GM21447 (cell line): ENCODE measurements at regions not wholly inside any gene's neighbourhood (a gene's known extent, or its start where the extent isn't known, plus 50 kb on each side); places are given as distances from the start of the nearest gene placed in this dataset.

Experiments
- ATAC-seq: cut with Tn5 transposase; IDR thresholded peaks from one replicate; pipeline ENCODE4 v1.9.1; 2021; ENCODE audit not compliant: unreplicated experiment

DNA sequence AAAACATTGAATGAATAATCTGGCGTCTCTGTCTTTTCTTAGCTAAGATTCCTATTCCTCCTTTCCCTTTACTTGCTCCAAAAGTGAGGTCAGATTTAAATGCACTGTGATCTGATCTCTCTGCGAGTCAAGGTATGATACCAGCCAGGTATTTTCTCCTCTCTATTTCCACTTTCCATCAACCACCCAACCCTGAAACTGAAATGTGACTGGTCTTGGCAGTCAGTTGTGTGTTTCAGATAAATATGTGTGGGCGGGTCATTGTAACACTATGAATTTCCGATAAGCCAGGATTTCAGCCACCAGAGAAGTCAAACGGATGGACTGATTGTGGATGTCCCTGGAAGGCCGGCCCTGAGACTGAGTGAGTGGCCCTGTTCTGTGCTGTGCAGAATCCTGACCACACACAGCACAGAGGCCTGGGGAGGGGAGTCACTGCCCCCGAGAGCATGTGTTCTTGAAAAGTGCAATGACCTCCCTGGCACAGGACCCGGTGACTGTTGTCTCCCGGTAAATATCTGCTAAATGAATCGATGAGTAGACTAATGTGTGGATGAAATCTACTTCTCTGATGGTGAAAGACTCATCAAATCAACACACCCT is 612.5 kb upstream of the TMEM132C start:
- no peak for ATAC-seq

DNA sequence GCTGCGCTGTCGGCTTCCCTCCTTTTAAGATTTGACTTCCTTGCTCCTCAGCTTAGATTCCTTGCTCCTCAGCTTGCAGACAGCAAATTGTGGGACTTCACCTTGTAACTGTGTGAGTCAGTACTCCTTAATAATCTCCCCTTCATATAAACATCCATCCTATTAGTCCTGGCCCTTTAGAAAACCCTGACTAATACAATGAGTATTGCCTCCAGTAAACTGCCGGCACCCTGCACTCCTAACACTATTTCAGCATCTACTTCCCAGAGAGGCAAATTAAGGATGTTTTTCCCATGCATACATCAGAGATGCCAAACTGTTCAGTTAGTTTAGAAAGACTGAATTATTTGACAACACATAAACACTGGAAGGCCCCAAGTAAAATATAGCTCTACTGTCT is 611.3 kb upstream of the TMEM132C start:
- ATAC-seq, result no peak

DNA sequence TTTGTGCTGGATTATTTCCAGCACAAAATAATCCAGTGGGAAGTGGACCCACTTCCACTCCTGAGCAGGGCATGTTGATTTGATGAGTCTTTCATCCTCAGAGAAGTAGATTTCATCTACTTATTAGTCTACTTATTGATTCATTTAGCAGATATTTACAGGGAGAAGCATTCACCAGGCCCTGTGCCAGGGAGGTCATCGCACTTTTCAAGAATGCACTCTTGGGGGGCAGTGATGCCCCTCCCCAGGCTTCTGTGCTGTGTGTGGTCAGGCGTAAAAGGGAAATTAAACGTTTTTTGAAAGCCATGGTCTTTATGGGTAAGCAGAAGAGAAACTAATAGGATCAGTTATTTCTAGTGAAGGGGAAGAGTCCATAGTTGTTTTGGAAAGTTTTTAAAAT is 610.7 kb upstream of the TMEM132C start:
- no peak for ATAC-seq

DNA sequence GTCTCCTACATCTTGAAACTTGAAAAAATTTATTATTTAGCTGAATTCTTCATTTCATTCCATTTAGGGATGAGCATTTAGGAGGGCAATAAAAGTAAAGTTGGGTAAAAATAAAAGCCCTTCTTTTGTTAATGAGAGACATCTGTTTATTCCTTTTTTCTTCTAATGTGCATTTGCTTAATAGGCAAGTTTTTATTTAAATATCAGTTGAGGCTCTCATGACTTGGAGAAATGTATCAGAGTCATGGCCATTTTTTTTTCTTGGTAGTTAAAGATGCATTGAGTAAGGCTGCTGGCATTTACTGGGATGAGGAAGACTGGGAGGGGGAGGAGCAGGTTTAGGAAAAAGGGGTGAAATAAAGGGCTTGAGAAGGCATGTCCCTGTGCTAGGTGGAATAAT is 609.9 kb upstream of the TMEM132C start:
- no peak for ATAC-seq

DNA sequence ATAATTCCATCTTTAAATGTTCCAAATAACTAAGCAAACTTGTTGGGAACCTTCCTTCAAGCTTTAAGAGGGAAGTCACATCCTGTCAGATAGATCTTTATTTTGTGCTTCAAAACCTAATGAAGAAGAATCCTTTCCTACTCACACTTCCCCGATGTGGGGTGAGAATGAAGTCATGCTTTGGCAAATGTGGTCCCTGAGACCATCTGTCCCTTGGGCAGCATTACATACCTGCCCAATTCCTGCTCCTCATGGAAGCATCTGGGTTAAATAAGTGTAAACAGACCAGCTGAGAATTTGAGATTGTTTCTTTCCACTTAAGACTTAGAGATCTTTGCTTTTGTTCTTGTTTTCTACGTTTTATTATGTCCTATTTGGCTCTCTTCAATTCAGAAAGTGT is 606.0 kb upstream of the TMEM132C start:
- ATAC-seq, result no peak

DNA sequence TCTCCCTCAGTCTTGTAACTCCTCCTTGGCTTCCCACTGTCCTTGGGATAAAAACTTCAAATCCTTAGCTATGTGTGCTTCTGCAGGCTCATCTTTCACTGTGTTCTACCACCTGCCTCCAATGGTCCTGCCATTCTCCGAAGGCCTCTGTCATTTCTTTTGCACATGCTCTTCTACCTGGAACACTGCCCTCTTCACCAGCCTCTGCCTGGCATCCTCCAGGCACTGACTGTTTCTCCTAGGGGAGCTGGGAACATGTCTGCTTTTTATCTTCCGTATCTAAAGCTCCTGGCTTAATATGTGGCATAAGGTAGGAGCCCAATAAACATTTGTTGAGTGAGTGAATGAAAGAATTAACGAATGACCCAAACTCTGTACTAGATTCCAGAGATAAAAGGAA is 603.3 kb upstream of the TMEM132C start:
- ATAC-seq, result no peak

DNA sequence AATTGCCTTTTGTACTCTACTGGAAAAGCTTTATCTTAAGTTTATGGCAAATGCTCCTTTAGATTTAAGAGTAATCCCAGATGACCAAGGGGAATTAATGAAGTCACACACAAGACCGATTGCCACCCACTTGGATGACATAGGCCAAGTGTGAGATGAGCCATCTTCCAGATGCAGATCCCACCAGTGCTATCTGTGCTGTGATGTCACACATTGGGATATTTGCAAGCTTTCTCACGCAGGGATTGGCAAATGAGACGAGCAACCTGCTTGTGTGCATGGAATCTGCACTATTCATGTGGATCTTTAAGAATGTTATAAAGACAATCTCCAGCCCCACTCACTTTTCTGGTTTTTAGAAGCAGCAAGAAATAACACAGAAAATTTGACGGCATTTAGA is 602.1 kb upstream of the TMEM132C start:
- ATAC-seq, result no peak

DNA sequence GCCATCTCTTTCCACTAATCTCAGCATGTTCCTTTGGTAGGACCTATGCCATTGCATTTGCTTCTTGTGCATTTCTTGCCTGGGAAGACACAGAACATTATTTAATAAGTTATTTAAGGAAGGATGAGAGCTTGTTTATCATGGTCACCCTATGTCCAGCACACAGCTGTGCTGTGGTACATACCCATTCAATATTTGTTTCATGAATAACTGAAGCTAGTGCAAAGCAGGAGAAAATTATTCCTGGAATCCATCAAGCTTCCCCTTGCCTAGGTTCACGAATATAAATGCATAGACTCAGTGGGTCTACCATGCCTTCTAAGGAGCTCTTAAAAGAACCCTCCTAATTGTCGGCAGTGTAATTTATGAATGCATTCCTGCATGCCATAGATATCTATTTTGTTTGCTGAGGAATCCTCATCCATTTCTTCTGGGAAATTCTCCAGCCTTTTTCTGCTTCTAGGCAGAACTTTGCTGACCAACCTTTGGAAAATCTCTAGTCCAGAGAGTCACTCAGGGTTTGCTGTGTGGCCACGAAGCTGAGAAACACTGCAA is 599.8 kb upstream of the TMEM132C start:
- ATAC-seq, result no peak

DNA sequence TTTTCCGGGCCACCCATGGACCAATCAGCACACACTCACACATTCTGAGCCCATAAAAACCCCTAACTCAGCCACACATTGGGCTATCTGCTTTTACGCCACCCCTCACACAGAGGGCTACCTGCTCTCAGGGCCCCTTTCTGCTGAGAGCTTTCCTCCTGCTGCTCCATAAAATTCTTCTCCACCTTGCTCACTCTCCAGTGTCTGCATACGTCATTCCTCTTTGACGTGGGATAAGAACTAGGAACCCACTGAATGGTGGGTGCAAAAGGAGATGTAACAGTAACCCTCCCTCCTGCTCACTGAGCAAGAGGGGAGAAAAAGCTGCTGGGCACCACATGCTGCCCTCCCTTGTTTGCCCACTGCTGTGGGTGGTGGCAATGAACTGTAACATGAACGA is 596.7 kb upstream of the TMEM132C start:
- no peak for ATAC-seq

DNA sequence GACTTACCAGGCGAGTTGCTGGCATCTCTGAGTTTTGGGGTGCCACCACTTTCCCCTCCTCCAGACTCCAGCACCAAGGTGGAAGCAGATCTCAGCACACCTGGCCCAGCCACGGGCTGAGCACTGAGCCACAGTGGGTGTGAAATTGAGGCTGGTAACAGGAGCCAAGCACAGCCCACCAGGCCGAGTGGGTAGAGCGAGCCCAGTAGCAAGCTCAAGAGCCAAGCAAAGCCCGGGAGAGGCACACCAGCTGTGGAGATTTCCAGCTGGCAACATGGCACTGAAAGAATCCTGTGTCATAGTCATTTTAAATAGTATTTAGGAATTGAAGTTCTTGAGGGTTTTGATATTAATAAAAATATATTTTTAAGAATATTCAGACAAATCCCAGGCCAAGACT is 596.2 kb upstream of the TMEM132C start:
- no peak for ATAC-seq

DNA sequence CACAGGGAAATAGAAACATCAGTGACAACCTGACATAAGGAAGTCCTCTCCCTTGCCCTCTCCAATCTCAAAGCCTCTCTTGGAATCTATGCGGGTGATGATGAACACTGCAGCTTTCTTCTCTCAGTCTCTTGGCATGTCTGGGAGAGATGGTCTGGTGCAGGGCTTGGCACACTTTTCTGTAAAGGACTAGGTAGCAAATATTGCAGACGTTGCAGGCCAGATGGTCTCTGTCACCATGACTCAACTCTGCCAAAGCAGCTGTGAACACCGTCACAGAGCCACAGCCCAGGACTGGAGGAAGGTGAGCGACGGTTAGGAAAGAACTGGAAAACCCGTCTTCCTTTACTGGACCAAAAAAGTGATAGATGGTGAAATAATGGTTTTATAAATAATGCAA is 591.0 kb upstream of the TMEM132C start:
- no peak for ATAC-seq

DNA sequence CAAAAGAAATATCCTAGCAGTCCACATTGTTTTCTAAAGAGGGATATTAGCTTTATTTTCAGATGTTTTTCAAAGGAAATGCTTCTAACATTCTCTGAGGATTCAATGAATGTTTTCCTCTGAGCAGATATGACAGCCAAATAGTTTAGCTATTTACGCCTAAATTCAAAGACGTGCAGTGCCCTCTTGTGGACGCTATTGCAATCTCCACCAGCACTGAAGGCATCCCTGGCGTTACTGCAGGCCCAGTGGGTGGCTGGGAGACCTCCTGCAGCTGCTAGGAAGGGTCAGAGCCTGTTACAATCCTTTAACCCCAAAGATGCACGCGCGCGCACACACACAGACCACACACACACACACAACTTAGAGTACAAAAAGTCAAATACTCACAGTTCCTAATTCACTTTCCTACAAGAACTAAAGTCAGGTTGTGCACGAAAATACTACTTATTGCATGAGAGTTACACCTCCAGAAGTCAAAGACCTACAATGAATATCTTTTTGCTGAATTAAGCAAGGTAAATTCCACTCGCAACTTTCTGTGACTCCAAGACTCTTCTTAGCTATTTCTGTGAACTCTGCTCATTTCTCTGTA is 589.3 kb upstream of the TMEM132C start:
- no peak for ATAC-seq

DNA sequence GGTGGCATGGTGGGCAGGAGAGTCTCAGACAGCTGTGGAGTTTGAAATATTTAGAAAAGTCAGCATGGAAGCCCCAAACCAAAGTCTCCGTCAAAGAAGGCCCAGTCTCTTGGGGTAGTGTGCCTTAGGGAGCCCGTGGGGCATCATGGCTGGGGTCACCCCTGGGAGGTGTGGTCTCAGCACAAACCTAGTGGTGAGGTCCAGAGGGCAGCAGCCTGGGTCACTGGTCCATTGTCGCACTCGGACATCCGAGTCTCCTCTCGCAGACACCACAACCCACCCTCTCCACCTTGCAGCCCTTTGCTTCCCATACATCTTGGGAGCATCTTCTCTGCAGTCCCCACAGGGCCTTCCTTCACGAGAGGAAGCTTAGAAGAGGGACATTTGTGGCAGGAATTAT is 588.0 kb upstream of the TMEM132C start:
- no peak for ATAC-seq

DNA sequence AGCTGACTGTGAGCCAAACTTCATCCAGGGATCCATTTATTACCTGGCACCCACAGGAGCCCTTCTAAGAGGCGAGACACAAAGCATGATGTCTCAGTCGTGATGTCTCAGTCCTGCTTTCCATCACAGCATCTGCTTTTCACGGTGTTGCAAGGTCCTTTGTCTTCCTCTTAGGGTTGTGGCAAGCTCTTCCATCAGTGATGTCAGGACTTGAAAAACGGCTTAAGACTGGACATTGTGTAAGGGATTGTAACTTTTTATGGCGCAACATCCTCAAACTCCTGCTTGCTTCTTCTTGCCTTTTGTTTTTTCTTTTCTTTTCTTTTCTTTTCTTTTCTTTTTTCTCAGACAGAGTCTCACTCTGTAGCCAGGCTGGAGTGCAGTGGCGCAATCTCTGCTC is 586.5 kb upstream of the TMEM132C start:
- ATAC-seq, result no peak

DNA sequence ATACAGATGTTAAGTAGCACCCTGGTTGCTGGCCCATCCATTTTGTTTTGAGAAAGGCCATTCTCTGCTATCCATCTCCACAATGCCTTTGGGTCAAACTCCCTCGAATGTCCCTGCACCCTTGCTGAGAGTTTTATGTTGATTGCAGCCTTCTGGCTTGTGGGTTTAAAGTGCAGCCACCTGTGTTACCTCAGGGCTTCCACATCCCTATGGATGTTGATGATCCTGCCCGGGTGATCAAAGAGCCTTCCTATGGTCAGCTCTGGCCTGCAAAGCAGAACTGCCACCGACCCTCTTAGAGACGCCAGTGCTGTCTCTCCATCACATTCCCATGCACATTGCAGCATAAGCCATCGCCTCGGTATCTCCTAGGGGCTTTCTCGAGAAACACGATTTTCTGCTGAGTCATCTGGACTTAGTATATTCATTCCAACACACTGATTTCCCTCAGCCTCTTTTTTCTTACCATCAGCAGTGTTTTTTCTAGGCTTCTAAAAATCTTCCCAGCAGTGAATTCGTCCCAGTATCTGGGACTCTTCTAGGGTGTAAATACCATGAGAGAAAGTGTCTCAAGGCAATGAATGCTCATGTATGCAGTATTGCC is 585.7 kb upstream of the TMEM132C start:
- no peak for ATAC-seq

DNA sequence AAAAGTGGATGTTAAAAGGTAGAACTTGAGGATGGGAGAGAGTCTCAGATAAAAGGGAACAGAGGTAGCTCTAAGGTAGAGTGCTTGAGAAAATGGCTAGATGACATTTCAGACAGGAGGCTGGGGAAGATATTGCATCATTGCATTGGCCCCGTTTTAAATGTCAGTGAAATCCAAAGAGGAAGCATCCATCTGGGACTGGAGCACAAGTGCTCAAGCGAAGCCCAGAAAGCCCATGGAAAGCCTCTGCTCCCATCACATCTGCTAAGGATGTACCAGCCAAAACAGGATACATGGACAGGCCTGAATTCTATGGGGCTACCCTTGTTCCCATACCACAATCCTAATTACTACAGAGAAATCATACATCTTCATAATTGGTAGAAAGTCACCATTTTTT is 581.5 kb upstream of the TMEM132C start:
- no peak for ATAC-seq

DNA sequence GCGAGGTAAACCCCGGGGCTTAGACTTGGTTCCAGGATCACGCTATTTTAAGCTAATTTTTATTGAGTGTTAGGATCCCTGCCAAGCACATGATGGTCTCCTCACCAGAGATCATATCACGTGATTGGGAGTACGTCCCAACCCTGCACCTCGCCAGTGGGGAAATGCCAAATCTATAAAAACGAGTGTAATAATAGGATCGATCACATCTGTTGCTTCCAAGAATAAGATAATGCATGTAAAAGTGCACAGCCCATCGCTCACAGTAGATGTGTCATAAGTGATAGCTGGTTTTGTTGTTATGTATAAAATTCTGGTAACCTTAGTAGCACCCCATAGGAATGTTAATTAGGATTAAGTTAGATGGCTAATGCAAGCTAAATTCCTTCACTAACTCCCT is 581.0 kb upstream of the TMEM132C start:
- ATAC-seq, result no peak

DNA sequence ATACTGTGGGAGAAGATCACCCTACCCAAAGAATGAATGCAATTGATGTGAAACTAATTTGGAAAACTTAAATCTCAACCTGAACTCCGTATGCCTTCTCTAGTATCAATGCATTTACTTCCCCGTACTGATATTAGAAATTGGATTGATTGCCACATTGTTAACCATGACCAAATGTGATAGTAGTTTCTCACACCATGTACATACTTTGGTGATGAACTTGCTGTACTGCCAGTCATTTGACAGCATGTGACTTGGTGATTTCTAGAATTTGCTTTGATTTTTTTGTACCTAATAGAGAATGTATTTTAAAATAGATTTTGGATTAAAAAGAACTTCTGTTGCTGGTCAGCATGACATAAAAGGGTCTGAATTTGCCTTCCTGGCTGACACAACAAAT is 579.8 kb upstream of the TMEM132C start:
- ATAC-seq, result no peak

DNA sequence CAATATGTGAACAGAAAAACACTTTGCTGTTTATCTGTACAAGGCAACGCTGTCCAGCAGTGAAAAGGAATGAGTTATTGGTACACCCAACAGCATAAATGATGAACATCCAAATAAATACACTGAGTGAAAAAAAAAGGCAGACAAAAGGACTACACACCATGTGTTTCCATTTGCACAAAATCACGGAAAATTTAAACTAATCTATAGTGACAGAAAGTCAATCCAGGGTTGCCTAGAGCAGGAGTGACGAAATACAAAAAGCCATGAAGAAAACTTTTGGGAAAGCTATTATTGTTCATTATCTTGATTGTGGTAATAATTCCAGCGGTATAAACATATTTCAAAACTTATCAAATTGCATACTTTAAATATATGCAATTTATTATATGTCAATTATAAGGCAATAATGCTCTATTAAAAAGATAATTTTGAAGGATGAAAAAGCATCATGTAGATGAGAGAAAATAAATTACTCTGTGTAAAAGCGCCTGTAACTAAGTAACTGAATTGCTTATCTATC is 578.0 kb upstream of the TMEM132C start:
- ATAC-seq, result no peak

DNA sequence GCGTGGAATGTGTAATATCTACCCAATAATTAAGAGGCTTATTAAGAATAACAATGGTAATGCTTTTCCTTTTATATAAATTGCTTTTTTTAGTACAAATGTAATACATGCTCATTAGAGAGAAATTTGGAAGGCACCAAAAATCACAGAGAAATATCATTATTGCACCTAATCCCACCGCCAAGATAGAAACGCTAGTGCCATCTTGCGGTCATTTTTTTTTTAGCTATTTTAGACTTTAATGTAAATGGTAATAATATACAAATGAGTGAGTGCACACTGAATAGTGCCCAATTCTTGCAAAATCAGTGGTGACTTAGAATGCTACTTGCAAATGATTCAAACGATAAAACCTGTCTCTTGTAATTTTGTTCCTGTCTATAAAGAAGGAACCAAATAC is 576.8 kb upstream of the TMEM132C start:
- no peak for ATAC-seq

DNA sequence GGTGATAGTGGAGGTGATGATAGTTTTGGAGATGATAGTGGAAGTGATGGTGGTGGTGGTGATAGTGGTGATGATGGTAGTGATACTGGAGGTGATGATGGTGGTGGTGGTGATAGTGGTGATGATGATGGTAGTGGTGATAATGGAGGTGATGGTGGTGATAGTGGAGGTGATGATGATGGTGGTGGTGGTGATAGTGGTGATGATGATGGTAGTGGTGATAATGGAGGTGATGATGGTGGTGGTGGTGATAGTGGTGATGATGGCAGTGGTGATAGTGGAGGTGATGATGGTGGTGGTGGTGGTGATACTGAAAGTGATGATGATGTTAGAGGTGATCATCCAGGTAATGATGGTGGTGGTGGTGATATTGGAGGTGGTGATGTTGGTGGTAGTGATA is 570.0 kb upstream of the TMEM132C start:
- no peak for ATAC-seq

DNA sequence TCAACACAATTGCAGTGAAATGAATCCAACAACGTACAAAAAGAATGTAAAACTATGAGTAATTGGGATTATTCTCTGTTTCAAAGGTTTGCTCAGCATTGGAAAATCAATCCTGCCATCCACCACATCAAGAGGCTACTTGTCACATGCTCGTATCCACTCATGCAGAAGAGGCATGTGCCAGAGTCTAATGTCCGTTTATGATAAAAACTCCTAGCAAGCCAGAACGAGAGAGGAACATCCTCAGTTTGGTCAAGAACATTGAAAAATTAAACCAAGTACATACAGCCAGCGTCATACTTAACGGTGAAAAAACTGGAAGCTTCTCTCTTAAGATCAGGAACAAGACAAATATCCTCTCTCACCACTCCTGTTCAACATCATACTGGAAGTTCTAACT is 563.9 kb upstream of the TMEM132C start:
- ATAC-seq, result no peak
